Endothelial cell of umbilical vein (primary cell): ENCODE measurements at regions not wholly inside any gene's neighbourhood (a gene's known extent, or its start where the extent isn't known, plus 50 kb on each side); places are given as distances from the start of the nearest gene placed in this dataset.

Source experiments
- BruUV-seq: library from RNA; stranded (reverse); fragments of 400-500 nt; replicated peaks from 2 replicates; lab custom pipeline; 2021; lab: Mats Ljungman, UMichigan
- CTCF ChIA-PET: fragments of 300-600, 350-600 bp; sonication (Branson Sonifier 250); formaldehyde crosslinking; loops from one replicate; lab custom pipeline; 2021; ENCODE audit warnings: antibody characterized with exemption, inconsistent platforms; lab: Charles Lee
- POLR2A ChIA-PET: fragments of 300-600, 350-600 bp; sonication (Branson Sonifier 250); formaldehyde crosslinking; loops from one replicate; lab custom pipeline; 2021; ENCODE audit warnings: antibody characterized with exemption, inconsistent platforms; lab: Charles Lee
- DNase-seq: peaks from one replicate; pipeline ENCODE4 v3.0.0-alpha.2; 2011; ENCODE audit warnings: low read depth, low spot score
- FAIRE-seq: peaks from 2 replicates; lab custom pipeline; 2011; peaks lifted over from hg19 to GRCh38; lab: Jason Lieb, UNC
- H2AFZ ChIP-seq: 2 replicates; pipeline ENCODE4 v1.6.0; 2012; ENCODE audit warnings: low read depth, low read length, control low read depth, inconsistent platforms
- H3K27ac ChIP-seq: 2 replicates; pipeline ENCODE4 v1.5.1; 2011; ENCODE audit warnings: low read depth, mild to moderate bottlenecking, control low read depth, low read length, moderate library complexity; ENCODE audit not compliant: insufficient read depth
- H3K27me3 ChIP-seq, 2 experiments: 2 replicates each; pipeline versions ENCODE4 v1.6.0 to v1.6.1; 2011; ENCODE audit warnings: low read length in 2 of 2, mixed read lengths in 1 of 2; ENCODE audit not compliant: control insufficient read depth in 2 of 2, insufficient read depth in 2 of 2
- H3K36me3 ChIP-seq, 2 experiments: 2 replicates in 1 of 2; 3 replicates in 1 of 2; pipeline ENCODE4 v1.5.1; 2011; ENCODE audit warnings: low read length in 2 of 2, mild to moderate bottlenecking in 1 of 2, moderate library complexity in 1 of 2; ENCODE audit not compliant: control insufficient read depth in 2 of 2, insufficient read depth in 2 of 2; ENCODE audit errors: extremely low read depth in 1 of 2
- H3K4me1 ChIP-seq: 3 replicates; pipeline ENCODE4 v1.5.1; 2011; ENCODE audit warnings: mild to moderate bottlenecking, low read length; ENCODE audit not compliant: control insufficient read depth, insufficient read depth; ENCODE audit errors: extremely low read depth
- H3K4me2 ChIP-seq: 2 replicates; pipeline ENCODE4 v1.6.1; 2011; ENCODE audit warnings: low read length, control low read depth, mixed read lengths; ENCODE audit not compliant: insufficient read depth
- H3K4me3 ChIP-seq, 3 experiments: fragments of 200-600 bp in 1 of 3; sonication (generic), shearing (Covaris generic) in 1 of 3; replicated peaks in 1 of 3; 2 replicates each; pipeline ENCODE4 v1.5.1; 2011 to 2016; ENCODE audit warnings: control low read depth in 3 of 3, low read length in 3 of 3, mild to moderate bottlenecking in 2 of 3, inconsistent platforms in 1 of 3, low read depth in 1 of 3, moderate library complexity in 1 of 3; ENCODE audit not compliant: insufficient read depth in 1 of 3
- H3K79me2 ChIP-seq: 2 replicates; pipeline ENCODE4 v1.6.0; 2012; ENCODE audit warnings: low read length, inconsistent platforms; ENCODE audit not compliant: control insufficient read depth, insufficient read depth
- H3K9ac ChIP-seq: replicated peaks from 2 replicates; pipeline ENCODE3; 2011; ENCODE audit warnings: low read length, control low read depth; ENCODE audit not compliant: insufficient read depth; ENCODE audit errors: extremely low read depth
- H3K9me1 ChIP-seq: replicated peaks from 3 replicates; pipeline ENCODE4 v1.6.0; 2011; ENCODE audit warnings: mild to moderate bottlenecking, low read length; ENCODE audit not compliant: control insufficient read depth, insufficient read depth; ENCODE audit errors: extremely low read depth
- H3K9me3 ChIP-seq: replicated peaks from 2 replicates; pipeline ENCODE4 v1.5.1; 2012; ENCODE audit warnings: low read length, inconsistent platforms; ENCODE audit not compliant: control insufficient read depth, insufficient read depth
- H4K20me1 ChIP-seq: replicated peaks from 2 replicates; pipeline ENCODE3; 2011; ENCODE audit warnings: mild to moderate bottlenecking, low read length; ENCODE audit not compliant: control insufficient read depth, insufficient read depth; ENCODE audit errors: extremely low read depth
- FOS ChIP-seq: IDR thresholded peaks from 2 replicates; pipeline ENCODE4 v1.6.1; 2011; ENCODE audit warnings: mild to moderate bottlenecking, low read length, moderate library complexity, borderline replicate concordance; ENCODE audit not compliant: insufficient read depth
- GATA2 ChIP-seq: IDR thresholded peaks from 2 replicates; pipeline ENCODE4 v1.7.0; 2011; ENCODE audit warnings: low read depth, mild to moderate bottlenecking, moderate library complexity, mixed read lengths, low read length; ENCODE audit not compliant: insufficient read length, insufficient read depth
- JUN ChIP-seq: IDR thresholded peaks from 2 replicates; pipeline ENCODE4 v1.6.1; 2011; ENCODE audit warnings: borderline replicate concordance, low read depth; ENCODE audit not compliant: insufficient read length, insufficient read depth
- MAX ChIP-seq: IDR thresholded peaks from 2 replicates; pipeline ENCODE4 v1.6.1; 2011; ENCODE audit not compliant: insufficient read depth, insufficient read length
- MYC ChIP-seq: IDR thresholded peaks from one replicate; pipeline ENCODE4 v1.6.1; 2011; ENCODE audit warnings: mild to moderate bottlenecking, low read depth, low read length
- POLR2AphosphoS5 ChIP-seq: IDR thresholded peaks from 2 replicates; pipeline ENCODE4 v1.6.1; 2012; ENCODE audit warnings: low read depth, mild to moderate bottlenecking, control low read depth, low read length, moderate library complexity; ENCODE audit not compliant: insufficient read depth
- dilution Hi-C: fragments of 300-500 bp; cut with MboI; formaldehyde crosslinking; loops from one replicate; pipeline ENCODE4 v1.15.0; 2019; ENCODE audit warnings: low sequenced_read_pairs; ENCODE audit not compliant: extremely low pct_ligation_motif_present
- intact Hi-C: fragments of 100-400 bp; cut with micrococcal nuclease; formaldehyde crosslinking; loops from one replicate; pipeline ENCODE4 v1.10.0; 2022
- TF ChIP-seq, protein P1 (sequence below), 2 donors: IDR thresholded peaks; 1 replicate in 1 of 2; 2 replicates in 1 of 2; pipeline ENCODE4 v1.5.1; 2011; ENCODE audit warnings: low read length in 2 of 2, mild to moderate bottlenecking in 2 of 2, moderate library complexity in 2 of 2, control low read depth in 1 of 2, inconsistent platforms in 1 of 2, low read depth in 1 of 2; ENCODE audit not compliant: insufficient read depth in 1 of 2; ENCODE audit errors: extremely low read depth in 1 of 2

GRCh38 chr2:120539424-120539936, 193.5 kb downstream of the INHBB start:
- TF ChIP-seq, protein P1, sequence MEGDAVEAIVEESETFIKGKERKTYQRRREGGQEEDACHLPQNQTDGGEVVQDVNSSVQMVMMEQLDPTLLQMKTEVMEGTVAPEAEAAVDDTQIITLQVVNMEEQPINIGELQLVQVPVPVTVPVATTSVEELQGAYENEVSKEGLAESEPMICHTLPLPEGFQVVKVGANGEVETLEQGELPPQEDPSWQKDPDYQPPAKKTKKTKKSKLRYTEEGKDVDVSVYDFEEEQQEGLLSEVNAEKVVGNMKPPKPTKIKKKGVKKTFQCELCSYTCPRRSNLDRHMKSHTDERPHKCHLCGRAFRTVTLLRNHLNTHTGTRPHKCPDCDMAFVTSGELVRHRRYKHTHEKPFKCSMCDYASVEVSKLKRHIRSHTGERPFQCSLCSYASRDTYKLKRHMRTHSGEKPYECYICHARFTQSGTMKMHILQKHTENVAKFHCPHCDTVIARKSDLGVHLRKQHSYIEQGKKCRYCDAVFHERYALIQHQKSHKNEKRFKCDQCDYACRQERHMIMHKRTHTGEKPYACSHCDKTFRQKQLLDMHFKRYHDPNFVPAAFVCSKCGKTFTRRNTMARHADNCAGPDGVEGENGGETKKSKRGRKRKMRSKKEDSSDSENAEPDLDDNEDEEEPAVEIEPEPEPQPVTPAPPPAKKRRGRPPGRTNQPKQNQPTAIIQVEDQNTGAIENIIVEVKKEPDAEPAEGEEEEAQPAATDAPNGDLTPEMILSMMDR (IDR thresholded peaks at IDR 0.05; ENCODE audit: extremely low read depth in 1 of 2, insufficient read depth in 1 of 2, low read depth in 1 of 2, low read length in 2 of 2), result no peak
- TF ChIP-seq GATA2, result no peak
- TF ChIP-seq MAX, result no peak
- TF ChIP-seq POLR2AphosphoS5, result no peak
- no peak for TF ChIP-seq FOS
- TF ChIP-seq JUN, result no peak
- no peak for TF ChIP-seq MYC
- ChIA-PET POLR2A (no interaction called here), CTCF (interaction anchor here (1.0 kb wide), 2 partner anchors 12 to 31 kb away, joined by 3 to 4 read pairs; no protein-coding TSS in a partner anchor)
- Histone ChIP-seq H3K27me3 (peaks cover 6 to 14% of the 10 kb centered on the region in 2 experiments), H3K9me1 (no peaks in the 10 kb centered on the region), H3K27ac (no peak overlapping the region), H4K20me1 (no peaks in the 10 kb centered on the region), H3K4me3 (no peak overlapping the region), H3K4me1 (no peaks in the 10 kb centered on the region), H3K79me2 (no peaks in the 10 kb centered on the region), H3K9me3 (no peaks in the 10 kb centered on the region), H3K9ac (no peak overlapping the region), H3K4me2 (no peak overlapping the region), H2AFZ (no peak overlapping the region), H3K36me3 (no peaks in the 10 kb centered on the region)
- dilution Hi-C loops, result no loop called here
- FAIRE-seq (no peak), DNase-seq (no peak)
- intact Hi-C loops, result no loop called here
- no TSS peak for BruUV-seq
